ENCODE measurements at regions not wholly inside any gene's neighbourhood (a gene's known extent, or its start where the extent isn't known, plus 50 kb on each side); places are given as distances from the start of the nearest gene placed in this dataset.

GRCh38 chr5:30121043-30121442 lies 1072.4 kb upstream of the CDH6 start:
- Histone ChIP-seq H3K27ac (ENCODE audit: poor library complexity, severe bottlenecking) (no peak overlapping the region), H3K36me3 (ENCODE audit: low read depth) (no peaks in the 10 kb centered on the region), H3K4me1 (ENCODE audit: insufficient read depth, poor library complexity, severe bottlenecking) (no peaks in the 10 kb centered on the region), H3K4me3 (ENCODE audit: severe bottlenecking) (no peak overlapping the region), H3K27me3 (ENCODE audit: insufficient read depth, poor library complexity, severe bottlenecking) (no peaks in the 10 kb centered on the region), H3K9me3 (ENCODE audit: severe bottlenecking) (no peaks in the 10 kb centered on the region)
- no peak for ATAC-seq (ENCODE audit: low read depth)
- DNase-seq (ENCODE audit: low spot score) = no peak
- no peak for TF ChIP-seq CTCF (IDR thresholded peaks at IDR 0.05; ENCODE audit: poor library complexity, severe bottlenecking)

DNA sequence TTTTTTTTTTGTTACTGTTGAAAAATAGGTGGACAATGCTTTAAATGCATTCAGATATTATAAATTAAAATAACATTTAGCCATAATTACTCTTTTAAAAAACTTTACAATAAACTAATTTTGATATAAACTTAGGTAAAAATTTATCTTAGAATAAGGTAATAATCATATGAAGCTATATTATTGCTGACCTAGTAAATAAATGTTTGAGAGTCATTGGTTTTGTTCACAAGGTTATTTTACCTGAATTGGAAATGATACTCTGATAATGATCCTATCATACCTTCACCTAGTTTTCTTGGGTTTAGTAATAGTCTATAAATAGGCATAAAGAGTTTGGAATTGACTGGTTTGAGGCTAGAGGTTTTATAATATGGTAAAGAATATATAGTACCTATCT lies 1076.4 kb upstream of the CDH6 start:
- Histone ChIP-seq H3K4me1 (ENCODE audit: insufficient read depth, poor library complexity, severe bottlenecking) (peaks cover 9% of the 10 kb centered on the region), H3K27ac (ENCODE audit: poor library complexity, severe bottlenecking) (no peak overlapping the region), H3K4me3 (ENCODE audit: severe bottlenecking) (no peak overlapping the region), H3K36me3 (ENCODE audit: low read depth) (no peaks in the 10 kb centered on the region), H3K27me3 (ENCODE audit: insufficient read depth, poor library complexity, severe bottlenecking) (no peaks in the 10 kb centered on the region), H3K9me3 (ENCODE audit: severe bottlenecking) (no peaks in the 10 kb centered on the region)
- TF ChIP-seq CTCF (IDR thresholded peaks at IDR 0.05; ENCODE audit: poor library complexity, severe bottlenecking) = no peak
- ATAC-seq (ENCODE audit: low read depth) (no peak), DNase-seq (ENCODE audit: low spot score) (no peak)

DNA sequence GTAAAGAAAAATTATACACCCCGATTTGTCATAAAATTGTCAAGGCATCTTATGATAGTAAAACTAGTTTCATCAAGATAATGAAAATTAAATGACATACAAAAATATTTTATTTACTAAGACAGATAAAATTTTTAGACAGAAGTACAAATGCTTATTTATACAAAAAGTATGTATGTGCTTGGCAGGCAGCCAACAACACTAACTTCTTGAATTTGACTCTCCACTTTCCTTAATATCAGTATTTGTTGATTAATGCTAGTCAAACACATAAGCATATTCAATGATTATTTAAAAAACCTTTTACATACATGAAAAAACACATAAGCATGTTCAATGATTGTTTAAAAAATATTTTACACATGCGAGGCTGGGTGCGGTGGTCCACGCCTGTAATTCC lies 1079.9 kb upstream of the CDH6 start:
- DNase-seq (ENCODE audit: low spot score) = no peak
- H3K4me3 ChIP-seq (ENCODE audit: severe bottlenecking) = no peak overlapping the region
- peaks cover 9% of the 10 kb centered on the region for H3K4me1 ChIP-seq (ENCODE audit: insufficient read depth, poor library complexity, severe bottlenecking)
- peak overlapping the region; percentile 48 for H3K27ac ChIP-seq (ENCODE audit: poor library complexity, severe bottlenecking)
- ATAC-seq (ENCODE audit: low read depth) = no peak
- no peak for TF ChIP-seq CTCF (IDR thresholded peaks at IDR 0.05; ENCODE audit: poor library complexity, severe bottlenecking)
- no peaks in the 10 kb centered on the region for H3K36me3 ChIP-seq (ENCODE audit: low read depth)
- no peaks in the 10 kb centered on the region for H3K27me3 ChIP-seq (ENCODE audit: insufficient read depth, poor library complexity, severe bottlenecking)
- H3K9me3 ChIP-seq (ENCODE audit: severe bottlenecking) = no peaks in the 10 kb centered on the region

- peaks cover 9% of the 10 kb centered on the region for H3K4me1 ChIP-seq (ENCODE audit: insufficient read depth, poor library complexity, severe bottlenecking)
- no peak overlapping the region for H3K4me3 ChIP-seq (ENCODE audit: severe bottlenecking)
- peak overlapping the region; percentile 48 for H3K27ac ChIP-seq (ENCODE audit: poor library complexity, severe bottlenecking)
- no peaks in the 10 kb centered on the region for H3K9me3 ChIP-seq (ENCODE audit: severe bottlenecking)
- no peak for ATAC-seq (ENCODE audit: low read depth)
- no peaks in the 10 kb centered on the region for H3K36me3 ChIP-seq (ENCODE audit: low read depth)
- no peak for DNase-seq (ENCODE audit: low spot score)
- TF ChIP-seq CTCF (IDR thresholded peaks at IDR 0.05; ENCODE audit: poor library complexity, severe bottlenecking) = no peak
- no peaks in the 10 kb centered on the region for H3K27me3 ChIP-seq (ENCODE audit: insufficient read depth, poor library complexity, severe bottlenecking)
Measured at GRCh38 chr5:30112867-30113266, 1080.6 kb upstream of the CDH6 start.

GRCh38 chr5:30108051-30108450 lies 1085.4 kb upstream of the CDH6 start:
- TF ChIP-seq CTCF (IDR thresholded peaks at IDR 0.05; ENCODE audit: poor library complexity, severe bottlenecking) = no peak
- Histone ChIP-seq H3K4me1 (ENCODE audit: insufficient read depth, poor library complexity, severe bottlenecking) (peaks cover 26% of the 10 kb centered on the region), H3K4me3 (ENCODE audit: severe bottlenecking) (no peak overlapping the region), H3K36me3 (ENCODE audit: low read depth) (no peaks in the 10 kb centered on the region), H3K27me3 (ENCODE audit: insufficient read depth, poor library complexity, severe bottlenecking) (no peaks in the 10 kb centered on the region), H3K27ac (ENCODE audit: poor library complexity, severe bottlenecking) (no peak overlapping the region), H3K9me3 (ENCODE audit: severe bottlenecking) (no peaks in the 10 kb centered on the region)
- no peak for ATAC-seq (ENCODE audit: low read depth)
- no peak for DNase-seq (ENCODE audit: low spot score)
